GM18870 (cell line): ENCODE measurements at regions not wholly inside any gene's neighbourhood (a gene's known extent, or its start where the extent isn't known, plus 50 kb on each side); places are given as distances from the start of the nearest gene placed in this dataset.
A peak's percentile ranks its signal among the peaks of the same experiment; 100 is the strongest.

Experiments
- ATAC-seq: cut with Tn5 transposase; IDR thresholded peaks from one replicate; pipeline ENCODE4 v1.9.1; 2021; ENCODE audit warnings: moderate library complexity; ENCODE audit not compliant: unreplicated experiment

DNA sequence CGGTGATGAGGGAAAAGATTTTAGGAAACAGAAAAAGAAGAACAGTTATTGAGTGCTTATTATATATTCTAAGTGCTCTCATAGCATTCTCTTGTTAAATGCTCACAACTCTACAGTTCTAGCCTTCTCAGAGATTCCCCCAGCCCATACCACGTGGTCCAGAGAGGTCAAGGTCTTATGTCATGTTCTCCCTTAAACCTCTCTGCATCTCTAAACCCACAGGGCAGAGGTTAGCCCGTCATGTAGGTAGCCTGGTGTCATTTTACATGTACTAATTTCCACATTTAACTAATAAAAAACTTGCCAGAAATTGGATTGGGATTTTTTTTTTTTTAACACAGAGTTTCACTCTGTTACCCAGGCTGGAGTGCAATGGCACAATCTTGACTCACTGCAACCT lies 178.0 kb downstream of the CEMIP2 start:
- no peak for ATAC-seq

DNA sequence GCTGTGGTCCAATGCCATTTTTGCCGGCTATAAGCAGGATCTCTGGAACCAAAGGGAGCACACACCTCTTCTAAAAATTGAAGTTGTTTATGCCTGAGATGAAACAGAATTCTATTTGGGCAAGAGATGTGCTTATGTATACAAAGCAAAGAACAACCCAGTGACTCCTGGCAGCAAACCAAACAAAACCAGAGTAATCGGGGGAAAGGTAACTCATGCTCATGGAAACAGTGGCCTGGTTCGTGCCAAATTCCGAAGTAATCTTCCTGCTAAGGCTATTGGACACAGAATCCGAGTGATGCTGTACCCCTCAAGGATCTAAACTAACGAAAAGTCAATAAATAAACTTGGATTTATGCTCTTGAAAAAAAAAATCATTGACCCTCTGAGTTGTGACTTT lies 178.7 kb downstream of the CEMIP2 start:
- no peak for ATAC-seq

DNA sequence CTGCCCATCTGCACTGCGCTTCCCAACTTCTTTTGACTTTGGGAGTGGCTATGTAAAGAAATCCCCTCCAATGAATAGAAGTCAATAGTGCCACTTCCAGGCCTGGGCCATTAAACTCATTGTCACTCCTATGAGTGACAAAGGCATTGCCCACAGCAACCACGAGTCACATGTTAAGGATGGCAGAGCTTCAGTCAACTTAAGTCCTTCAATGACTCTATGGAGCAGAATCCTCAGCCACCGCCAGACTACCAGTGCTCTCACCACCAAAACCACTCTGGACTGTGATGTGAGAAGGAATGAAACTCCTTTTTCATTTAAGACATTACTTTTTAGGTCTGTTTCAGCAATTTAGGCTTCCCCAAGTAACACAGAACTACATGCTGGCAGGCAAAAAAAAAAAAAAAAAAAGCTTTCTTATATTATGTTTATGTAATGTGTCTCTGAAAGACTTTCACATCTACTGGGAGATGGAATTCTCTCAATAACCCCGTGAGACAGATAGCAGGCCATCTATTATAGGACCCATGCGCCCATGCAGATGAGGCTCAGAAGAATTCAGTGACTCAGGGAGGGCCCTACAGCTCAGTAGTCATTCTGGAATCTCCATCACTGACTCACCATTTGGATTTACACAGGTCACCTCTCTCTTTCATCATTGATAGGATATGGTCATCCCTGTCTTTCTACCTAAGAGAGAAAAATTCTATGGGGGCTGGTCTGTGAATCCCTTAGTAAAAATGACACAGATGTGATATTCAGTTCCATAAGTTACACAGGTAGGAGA lies 180.5 kb downstream of the CEMIP2 start:
- no peak for ATAC-seq

DNA sequence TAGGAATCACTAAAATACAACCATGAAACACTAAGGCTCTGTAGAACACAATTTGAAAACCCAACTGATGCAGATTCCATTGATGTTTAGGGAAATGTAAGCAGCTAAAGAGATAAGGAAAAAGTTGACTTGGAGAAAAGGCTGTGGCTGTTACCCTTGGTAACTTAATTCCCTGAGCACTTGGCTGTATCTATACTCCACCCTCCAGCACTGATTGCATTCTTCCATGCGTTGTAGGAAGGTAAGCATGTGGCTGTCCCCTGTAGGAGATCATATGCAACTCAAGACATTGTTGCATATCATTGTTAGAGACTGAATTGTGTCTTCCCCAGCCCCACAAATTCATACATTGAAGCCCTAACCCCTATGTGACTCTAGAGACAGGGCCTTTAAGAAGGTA lies 184.5 kb downstream of the CEMIP2 start:
- ATAC-seq, result no peak

DNA sequence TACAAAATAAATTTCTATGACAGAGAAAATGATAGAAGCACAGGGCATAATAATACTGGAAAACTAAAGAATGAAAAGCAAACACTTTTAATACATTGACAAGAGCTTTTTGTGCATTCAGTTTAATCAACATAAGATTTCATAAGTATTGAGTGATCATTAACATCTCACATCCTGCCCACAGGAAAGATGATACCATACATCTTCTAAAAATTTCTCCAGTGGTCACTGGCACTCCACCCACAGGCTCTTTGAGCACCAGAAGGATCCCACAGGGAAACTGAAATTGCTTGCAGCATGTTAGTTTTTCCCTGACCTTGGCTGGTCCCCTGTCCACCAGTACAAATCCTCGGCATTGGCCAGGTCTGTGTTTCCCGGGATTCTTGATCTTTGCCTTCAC lies 186.0 kb downstream of the CEMIP2 start:
- no peak for ATAC-seq

DNA sequence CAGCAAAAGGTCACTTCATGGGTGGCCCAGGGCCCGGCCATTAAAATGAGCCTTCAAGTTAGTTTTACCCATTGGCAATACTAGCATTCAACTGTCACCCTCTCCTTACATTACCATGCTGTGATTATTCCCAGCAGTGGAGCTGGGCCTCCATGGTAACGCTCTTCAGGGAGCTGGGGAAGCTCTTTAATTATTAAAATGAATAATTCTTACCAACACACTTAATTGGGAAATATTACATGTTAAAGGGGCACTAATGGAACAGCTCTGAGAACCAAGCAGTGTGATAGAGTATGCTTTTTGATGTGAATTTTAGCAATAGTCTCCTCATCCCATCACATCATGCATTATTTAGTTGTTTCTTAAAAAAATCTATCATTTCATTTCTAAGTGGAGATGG lies 187.2 kb downstream of the CEMIP2 start:
- ATAC-seq, result no peak

DNA sequence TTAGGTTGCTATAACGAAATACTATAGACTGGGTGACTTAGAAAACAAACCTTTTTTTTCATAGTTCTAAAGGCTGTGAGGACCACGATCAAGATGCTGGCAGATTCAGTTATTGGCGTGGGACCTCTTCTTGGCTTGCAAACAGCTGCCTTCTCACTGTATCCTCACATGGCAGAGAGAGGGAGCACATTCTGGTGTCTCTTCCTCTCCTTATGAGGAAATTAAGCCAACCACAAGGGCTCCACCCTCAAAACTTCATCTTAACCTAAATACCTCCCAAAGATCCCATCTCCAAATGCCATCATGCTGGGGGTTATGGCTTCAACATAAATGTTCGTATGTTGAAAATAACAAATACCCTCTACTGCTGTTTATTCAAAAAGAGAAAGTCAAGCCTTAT lies 197.1 kb downstream of the CEMIP2 start:
- ATAC-seq, result no peak

DNA sequence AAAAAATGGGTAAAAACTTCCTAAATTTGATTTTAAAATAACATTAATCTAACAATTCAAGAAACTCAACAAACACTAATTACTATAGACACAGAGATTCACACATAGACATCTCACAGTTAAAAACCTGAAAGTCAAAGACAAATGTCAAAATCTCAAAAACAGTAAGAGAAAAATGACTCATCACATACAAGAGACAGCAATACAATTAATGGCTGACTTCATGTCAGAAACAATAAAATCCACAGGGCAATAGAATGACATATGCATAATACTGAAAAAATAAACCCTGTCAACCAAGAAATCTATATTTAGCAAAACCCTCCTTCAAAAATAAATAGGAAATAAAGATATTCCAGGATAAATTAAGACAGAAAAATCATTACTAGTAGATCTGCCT lies 200.4 kb downstream of the CEMIP2 start:
- no peak for ATAC-seq

DNA sequence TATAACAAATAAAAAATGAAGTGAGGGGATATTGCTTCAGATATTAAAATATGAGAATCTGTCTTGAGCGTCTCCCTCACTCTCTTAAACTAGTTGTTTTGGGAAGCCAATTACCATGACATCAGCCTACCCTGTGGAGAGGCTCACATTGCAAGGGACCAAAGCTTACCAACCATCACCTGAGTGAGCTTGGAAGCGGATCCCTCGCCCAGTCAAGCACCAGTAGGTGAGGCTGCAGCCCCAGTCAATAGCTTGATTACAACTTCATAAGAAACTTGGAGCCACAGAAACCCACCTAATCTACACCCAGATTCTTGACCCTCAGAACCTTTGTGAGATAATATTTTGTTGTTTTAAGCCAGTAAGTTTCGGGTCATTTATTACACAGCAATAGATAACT lies 206.2 kb downstream of the CEMIP2 start:
- ATAC-seq, result no peak

DNA sequence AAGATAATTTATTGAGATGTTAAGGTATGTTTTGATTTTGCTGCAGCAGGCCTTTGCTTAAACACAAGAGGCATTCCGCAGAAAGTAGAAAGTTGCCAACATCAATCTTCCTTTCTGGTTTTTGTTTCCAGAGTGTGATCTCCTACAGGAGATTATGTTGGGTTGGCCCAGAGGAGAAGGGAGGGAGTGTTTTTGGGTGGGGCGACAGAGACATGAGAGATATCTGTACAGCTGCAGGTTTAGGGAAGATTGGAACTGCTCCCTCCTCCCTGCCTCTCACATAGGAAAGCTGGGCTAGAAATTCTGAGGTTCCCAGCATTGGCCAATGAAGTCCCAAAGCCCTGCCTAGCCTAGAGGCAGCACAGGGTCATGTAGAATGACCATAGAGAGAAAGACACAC lies 211.0 kb downstream of the CEMIP2 start:
- no peak for ATAC-seq

DNA sequence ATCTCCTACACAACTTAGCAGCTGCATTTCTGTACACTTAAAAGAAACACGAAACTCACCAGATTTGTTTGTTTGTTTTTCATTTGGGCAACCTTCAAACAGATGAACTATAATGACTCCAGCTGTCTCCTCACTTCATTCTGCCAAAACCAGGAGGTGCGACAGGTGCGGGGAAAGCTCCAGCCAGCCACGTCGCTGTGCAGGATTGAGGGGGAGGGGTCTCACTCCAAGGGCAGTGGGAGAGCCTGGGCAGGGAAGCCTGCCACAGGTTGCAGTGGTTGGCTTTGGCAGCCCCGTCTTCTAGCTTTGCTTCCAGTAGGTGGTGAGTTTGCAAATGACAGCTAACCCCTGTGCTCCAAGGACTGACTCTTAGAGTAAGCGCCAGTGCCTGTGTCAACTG lies 215.8 kb downstream of the CEMIP2 start:
- no peak for ATAC-seq

DNA sequence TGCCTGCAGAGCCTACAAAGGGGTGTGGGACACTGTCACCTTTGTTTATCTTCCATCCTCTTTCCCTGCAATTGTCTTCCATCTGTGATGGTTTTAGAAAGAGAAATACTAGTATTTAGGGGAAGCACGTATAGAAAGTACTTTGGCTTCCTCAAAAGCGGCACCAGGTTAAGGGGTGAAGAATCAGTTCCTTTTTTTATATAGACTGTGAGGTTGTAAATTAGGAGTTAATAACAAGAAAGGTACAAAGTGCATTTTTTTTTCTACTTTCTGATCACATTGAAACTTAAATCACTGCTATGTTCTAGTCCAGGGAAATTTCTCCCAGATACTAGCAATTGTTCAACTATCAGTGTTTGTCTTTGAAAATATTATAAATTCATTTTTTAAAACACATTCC lies 219.3 kb downstream of the CEMIP2 start:
- ATAC-seq, result peak; percentile 96

DNA sequence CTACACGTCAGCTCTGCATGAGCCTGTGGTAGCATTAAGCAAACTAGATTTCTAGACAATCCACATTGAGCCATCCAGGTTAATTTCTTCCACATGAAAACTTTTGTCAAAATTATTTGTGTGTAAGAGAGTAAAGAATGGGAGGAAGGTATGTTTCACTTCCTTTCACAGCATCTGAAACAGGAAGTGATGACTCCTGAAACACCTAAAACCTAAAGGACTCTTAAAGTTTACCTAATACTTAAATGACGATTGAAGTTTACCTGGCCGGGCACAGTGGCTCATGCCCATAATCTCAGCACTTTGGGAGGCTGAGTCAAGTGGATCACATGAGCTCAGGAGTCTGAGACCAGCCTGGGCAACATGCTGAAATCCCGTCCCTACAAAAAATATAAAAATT lies 223.8 kb downstream of the CEMIP2 start:
- ATAC-seq, result no peak

DNA sequence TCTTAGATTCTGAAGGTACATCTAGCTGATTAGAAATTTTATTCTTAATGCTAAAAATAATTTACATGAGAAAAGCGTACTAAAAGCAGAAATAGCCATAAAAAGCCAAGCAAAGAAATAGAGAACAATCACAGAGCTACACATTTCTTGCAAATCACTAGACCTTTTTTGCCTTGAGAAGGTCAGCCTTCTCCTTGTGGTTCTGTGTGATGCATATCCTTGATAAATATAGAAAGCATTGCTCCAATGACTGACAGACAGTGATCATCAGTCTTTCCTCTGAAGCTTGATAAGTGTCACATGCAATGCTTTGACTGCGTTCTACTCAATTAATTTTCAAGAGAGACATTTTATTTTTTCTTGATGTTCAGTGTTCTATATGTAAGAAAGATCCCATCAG lies 226.9 kb downstream of the CEMIP2 start:
- ATAC-seq, result no peak

DNA sequence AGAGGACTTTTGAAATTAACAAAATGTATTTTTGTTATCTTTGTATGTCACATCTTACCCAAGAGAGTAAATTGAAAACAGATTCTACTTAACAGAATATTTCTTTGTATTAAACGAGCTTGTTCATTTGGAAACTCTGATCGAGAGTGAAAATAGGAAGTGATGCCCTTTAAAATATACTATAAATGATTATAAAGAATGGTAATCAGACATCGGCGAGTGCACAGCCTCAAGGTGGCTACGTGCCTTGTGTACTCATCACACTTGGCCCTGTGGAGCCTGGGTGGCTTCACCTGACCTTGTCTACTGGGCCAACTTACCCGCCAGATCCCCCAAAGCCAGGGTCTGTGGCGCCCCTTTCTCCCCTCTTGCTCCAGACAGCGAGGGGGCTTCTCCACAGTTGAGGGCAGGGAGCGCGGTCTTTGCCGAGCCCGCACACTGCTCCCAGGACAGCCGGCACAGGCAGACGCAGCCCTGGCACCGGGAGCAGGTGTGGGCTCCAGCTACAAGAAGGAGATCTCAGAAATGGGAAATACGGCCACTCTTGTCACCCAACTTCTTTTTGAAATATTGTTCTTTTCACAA lies 243.2 kb downstream of the CEMIP2 start:
- no peak for ATAC-seq

DNA sequence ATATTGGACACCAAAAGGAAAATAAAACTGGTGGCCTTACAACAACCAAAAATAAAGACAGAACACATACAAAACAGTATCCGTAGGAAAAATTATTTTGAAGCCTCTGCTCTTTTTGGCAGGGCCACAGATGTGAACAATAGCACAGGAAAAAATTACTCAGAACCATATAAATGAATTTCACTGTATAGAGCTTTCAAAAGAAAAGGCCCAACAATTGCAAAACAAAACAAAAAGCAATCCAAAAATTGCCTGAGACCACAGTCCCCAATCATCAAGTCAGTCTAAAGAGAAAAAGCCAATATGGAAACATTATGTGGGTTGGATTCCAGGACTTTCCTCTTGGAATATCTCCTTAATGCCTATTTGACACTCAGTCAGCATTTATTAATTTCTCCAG lies 243.8 kb downstream of the CEMIP2 start:
- no peak for ATAC-seq

DNA sequence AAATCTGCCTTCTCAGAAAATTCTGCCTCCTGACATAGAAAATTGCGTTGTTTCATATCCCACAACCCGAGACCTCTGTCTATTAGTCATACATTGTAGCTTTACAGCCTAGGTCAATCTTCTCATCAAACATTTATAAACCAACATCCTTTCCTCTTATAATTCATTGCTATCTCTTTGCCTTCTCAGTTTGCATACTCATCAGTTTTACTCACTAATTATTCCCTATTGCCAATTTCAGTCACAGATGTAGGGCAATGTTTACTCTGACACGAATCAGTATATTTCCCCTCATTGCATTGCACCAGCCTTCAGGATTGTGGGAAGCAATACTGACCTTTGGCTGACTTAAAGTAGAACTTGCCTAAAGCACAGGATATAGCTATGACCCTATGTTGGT lies 247.2 kb downstream of the CEMIP2 start:
- no peak for ATAC-seq

DNA sequence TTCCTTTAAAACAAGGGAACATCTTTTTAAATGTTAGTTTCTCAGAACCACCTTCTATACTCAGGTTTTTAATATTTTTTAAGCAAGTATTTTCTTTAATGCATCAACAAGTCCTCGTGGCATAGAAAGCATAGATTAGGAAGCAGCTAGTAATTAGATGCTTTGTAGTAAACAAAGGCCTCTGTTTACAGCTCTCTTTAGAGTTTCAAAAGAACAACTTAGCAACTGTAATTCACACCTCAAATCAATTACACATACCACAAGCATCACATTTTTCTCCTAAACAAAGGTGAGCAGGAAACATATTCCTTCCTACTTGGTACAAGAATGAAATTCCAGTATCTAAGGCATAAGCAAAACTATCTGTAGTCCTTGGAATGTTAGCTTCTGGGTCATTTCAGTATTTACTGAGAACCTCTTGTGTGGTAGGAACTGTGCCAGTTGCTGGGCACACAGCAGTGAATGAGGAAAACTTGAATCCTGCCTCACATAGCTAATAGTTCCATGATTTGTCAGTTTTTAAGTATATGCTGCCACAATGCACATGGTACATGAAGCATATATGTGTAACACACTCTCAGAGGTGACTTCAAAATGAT lies 249.1 kb downstream of the CEMIP2 start:
- no peak for ATAC-seq

DNA sequence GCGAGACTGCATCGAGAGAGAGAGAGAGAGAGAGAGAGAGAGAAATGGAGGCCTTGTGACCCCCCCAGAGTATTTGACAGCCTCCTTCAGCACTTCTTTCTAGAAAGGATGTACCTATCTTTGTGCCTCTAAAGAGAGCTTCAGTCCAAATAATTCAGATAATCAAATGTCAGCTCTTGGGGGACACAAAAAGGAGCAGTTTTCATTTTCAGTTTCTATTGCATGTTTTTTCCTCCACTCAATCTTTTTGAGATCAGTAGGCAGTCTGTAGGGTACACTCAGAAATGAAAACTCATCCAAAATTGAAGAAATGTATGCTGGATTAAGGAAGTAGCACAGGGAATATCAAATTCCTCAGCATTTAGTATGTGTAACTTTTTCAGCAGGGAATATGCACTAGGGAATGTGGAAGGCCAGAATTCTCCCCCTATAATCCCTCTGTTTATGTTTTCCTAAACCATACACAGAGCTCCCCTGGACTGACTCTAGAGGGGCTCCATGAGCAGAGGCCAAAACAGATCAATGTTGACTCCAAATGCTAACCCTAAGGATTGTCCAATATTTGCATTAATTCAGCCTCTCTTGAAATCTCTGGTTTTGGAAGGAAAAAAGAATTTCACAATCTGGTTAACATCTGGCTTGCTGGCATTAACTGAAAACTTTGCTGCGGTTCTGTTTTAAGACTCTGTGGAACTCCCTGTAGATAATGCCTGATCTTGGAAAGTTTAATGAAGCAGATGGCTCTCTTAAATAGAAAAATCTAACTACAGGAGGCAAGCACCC lies 250.1 kb downstream of the CEMIP2 start:
- ATAC-seq, result no peak

DNA sequence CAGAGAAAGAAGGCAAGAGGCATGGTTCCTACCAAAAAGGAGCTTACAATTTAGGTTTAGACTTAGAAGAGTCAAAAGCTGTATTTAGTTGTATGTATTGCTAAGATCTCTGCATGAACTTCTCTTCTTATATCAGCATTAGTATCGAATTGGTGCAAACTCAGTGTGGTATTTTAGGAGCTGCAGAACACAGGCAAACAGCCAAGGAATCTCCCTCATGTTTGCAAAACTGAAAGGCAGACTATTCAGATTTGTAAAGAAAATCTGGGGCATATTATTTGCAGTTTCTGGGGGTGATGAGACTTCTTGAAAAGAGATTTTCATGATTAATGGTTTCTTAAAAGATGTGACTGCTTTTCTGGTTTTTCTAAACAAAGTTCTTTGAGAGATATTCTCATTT lies 252.7 kb downstream of the CEMIP2 start:
- ATAC-seq, result no peak

DNA sequence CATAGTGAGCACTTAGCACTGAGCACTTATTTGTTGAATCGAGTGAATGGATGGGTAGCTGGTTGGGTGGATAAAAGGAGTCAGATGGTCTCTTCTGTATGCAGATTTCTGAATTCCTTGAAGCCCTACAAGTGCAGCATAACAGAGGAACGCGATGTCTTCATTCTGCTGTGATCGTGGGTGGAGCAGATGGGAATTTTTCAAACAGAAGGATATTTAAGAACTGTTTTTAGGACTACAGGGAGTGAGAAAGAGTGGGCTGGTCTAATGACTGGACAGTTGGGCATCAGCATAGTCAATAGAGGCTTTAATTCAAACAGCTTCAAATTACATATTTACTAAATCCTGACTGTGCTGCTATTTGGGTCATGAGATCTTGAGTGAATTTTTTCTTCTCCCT lies 253.2 kb downstream of the CEMIP2 start:
- ATAC-seq, result no peak
